Motor neuron (in vitro differentiated cells): ENCODE measurements at regions not wholly inside any gene's neighbourhood (a gene's known extent, or its start where the extent isn't known, plus 50 kb on each side); places are given as distances from the start of the nearest gene placed in this dataset.
"Not testable (repeated sequence)": the region's sequence is repeated elsewhere in the genome, so short reads cannot be mapped to it uniquely, and the experiment has no call there.

ENCODE experiments used
- ATAC-seq, 8 experiments: fragments of 200-7000 bp; cut with Tn5 transposase; replicated peaks in 6 of 8; 2 replicates each; pipeline ENCODE4 v1.8.0; 2021; ENCODE audit warnings: mild to moderate bottlenecking in 8 of 8, moderate library complexity in 8 of 8
- H3K27ac ChIP-seq, 2 donors: fragments of 250-450 bp; sonication (Bioruptor Pico); 2 replicates each; pipeline ENCODE4 v1.9.0; 2021; ENCODE audit warnings: antibody characterized with exemption in 2 of 2, mild to moderate bottlenecking in 2 of 2, moderate library complexity in 1 of 2
- H3K4me1 ChIP-seq, 2 donors: fragments of 250-450 bp; sonication (Bioruptor Pico); replicated peaks in 1 of 2; 2 replicates each; pipeline ENCODE4 v1.6.1; 2021; ENCODE audit warnings: antibody characterized with exemption in 2 of 2, mild to moderate bottlenecking in 2 of 2, moderate library complexity in 1 of 2
- H3K4me3 ChIP-seq, 5 donors: fragments of 250-450 bp; sonication (Bioruptor Pico); 2 replicates each; pipeline ENCODE4 v1.9.0; 2021; ENCODE audit warnings: antibody characterized with exemption in 5 of 5, mild to moderate bottlenecking in 5 of 5, moderate library complexity in 4 of 5
- WGBS, 10 experiments: fragments of 450-650 bp; shearing (Covaris generic); methylation state at CpG; one replicate each; pipeline ENCODE4 v1.0.0; 2022; 5-methylcytosine and 5-hydroxymethylcytosine counted together
- in situ Hi-C, 9 experiments: fragments of 400-800 bp; cut with MboI; loops; one replicate each; pipeline ENCODE4 v1.15.0; 2021; ENCODE audit warnings: low sequenced_read_pairs in 9 of 9, low pct_unique_long_range_greater_than_20kb in 2 of 9; ENCODE audit not compliant: unreplicated experiment in 9 of 9

GRCh38 chr7:123270570-123270969, 70.8 kb upstream of the SLC13A1 start:
- in situ Hi-C loops = no loop called here
- 60 to 88% (median 78%) methylated on average over 1 of the region's 1 CpG; no CpG with 5 or more reads in 7 of the 10 experiments for WGBS, 10 experiments
- no peak overlapping the region for H3K27ac ChIP-seq

GRCh38 chr7:123265853-123266252, 66.1 kb upstream of the SLC13A1 start:
- H3K4me1 ChIP-seq = no peaks in the 10 kb centered on the region
- in situ Hi-C loops = no loop called here
- H3K27ac ChIP-seq = no peak overlapping the region
- H3K4me3 ChIP-seq = no peak overlapping the region
- WGBS, 10 experiments = 0 to 100% (median 100%) methylated on average over 1 of the region's 1 CpG; no CpG with 5 or more reads in 3 of the 10 experiments
- ATAC-seq = no peak

More at GRCh38 chr7:123270570-123270969, 70.8 kb upstream of the SLC13A1 start:
- peak in 1 of 8 experiments; percentile 58 for ATAC-seq
- Histone ChIP-seq H3K4me3 (no peak overlapping the region), H3K4me1 (no peaks in the 10 kb centered on the region)

- in situ Hi-C loops, H3K4me3 ChIP-seq, H3K27ac ChIP-seq, ATAC-seq, H3K4me1 ChIP-seq: not testable (repeated sequence)
- 0 to 100% (median 37%) methylated on average over 1 of the region's 1 CpG; no CpG with 5 or more reads in 2 of the 10 experiments for WGBS, 10 experiments
These were observed 65.1 kb upstream of the SLC13A1 start for GRCh38 chr7:123264820-123265219.

DNA sequence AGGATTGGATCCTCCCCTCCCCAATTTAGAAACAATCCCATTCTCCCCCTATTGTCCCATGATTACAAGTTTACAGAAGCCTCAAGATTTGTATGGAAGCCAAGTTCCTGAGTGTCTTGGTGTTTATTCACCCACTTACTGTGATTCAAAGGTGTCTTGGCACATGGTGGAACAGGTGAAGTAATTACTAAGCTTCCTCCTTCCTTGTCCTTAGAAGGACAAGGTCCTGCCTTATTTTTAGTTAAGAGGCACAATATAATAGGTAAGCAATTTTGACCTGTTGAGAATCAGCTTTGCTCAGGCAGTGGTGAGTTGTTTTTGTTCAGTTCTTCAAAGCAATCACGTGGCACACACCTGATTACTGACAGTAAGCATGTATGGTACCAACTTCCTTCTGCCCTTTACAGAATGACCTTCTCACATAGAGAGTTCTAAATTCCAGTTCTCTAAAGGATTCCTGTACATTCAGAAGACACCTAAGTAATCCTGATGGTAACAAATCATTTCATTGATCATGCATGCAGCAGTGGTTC, 60.7 kb upstream of the SLC13A1 start:
- in situ Hi-C loops = no loop called here
- no peak overlapping the region for H3K4me3 ChIP-seq
- no peak overlapping the region for H3K27ac ChIP-seq
- WGBS, 10 experiments = 0 to 100% (median 90%) methylated on average over 1 of the region's 1 CpG; no CpG with 5 or more reads in 7 of the 10 experiments
- no peak for ATAC-seq
- H3K4me1 ChIP-seq = no peaks in the 10 kb centered on the region

DNA sequence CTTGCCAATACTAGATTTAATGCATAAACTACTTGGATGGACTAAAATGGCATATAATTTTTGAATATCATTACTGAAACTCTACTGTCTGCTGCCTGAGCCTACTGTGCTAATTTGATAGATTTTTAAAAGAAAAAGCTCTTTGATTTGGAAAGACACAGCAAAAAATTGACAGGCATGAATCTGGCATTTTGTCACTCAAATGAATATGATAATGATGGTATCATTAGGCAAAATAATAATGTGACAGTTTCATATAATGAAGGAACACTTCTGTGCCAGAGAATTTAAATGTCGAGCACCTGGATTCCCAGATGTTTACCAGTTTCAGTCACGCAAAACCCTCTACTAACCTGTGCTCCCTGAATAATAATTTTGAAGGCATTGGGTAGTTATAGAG, 60.0 kb upstream of the SLC13A1 start:
- no peak for ATAC-seq
- H3K4me3 ChIP-seq = no peak overlapping the region
- H3K27ac ChIP-seq = no peak overlapping the region
- no peaks in the 10 kb centered on the region for H3K4me1 ChIP-seq
- in situ Hi-C loops = no loop called here
- 0 to 100% (median 84%) methylated on average over 1 to 2 of the region's 2 CpGs; no CpG with 5 or more reads in 2 of the 10 experiments for WGBS, 10 experiments
